NCI-H1105 treated with DMSO at 0.1 percent for 48 hours (cell line): ENCODE measurements at regions not wholly inside any gene's neighbourhood (a gene's known extent, or its start where the extent isn't known, plus 50 kb on each side); places are given as distances from the start of the nearest gene placed in this dataset.
"Not testable (repeated sequence)": the region's sequence is repeated elsewhere in the genome, so short reads cannot be mapped to it uniquely, and the experiment has no call there.

ENCODE experiments used
- DNase-seq: peaks from one replicate; lab custom pipeline; 2025; lab: John Stamatoyannopoulos, UW

DNA sequence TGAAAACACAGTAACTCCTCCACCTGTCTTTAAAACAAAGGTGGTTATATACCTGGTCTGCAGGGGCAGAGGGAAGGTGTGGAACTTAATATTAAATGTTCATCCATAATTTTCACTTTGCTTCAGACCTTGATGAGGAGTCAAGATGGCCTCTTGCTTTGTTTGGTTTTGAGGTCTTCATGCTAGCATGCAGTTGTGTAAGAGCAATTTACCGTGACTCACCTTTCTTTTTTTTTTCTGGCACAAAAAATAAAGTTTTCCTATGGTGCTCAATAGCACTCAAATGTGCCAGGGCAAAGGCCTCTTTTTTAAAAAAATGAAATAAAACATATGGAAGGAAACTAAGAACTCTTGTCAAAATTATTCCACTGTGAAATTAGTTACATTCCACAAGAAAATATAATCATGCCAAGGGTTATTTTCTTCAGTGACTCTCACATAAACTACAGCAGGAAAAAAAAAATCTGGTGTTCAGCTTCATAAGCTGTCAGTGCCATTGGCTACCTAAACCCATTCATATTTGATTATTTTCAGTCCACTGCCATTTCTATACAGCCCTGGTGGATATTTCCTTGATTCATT, 128.2 kb downstream of the SLC7A11 start:
- no peak for DNase-seq

DNA sequence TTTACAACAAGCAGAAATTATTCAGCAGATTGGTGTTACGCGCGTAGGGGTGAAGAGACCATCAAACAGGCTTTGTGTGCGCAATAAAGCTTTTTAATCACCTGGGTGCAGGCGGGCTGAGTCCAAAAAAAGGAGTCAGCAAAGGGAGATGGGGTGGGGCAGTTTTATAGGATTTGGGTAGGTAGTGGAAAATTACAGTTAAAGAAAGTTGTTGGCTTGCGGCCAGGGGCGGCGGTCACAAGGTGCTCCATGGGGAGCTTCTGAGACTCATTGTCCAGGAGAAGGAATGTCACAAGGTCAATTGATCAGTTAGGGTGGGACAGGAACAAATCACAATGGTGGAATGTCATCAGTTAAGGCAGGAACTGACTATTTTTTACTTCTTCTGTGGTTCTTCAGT, 129.3 kb downstream of the SLC7A11 start:
- not testable (repeated sequence) for DNase-seq

- DNase-seq, result no peak
Observed at GRCh38 chr4:138112389-138112788, 129.8 kb downstream of the SLC7A11 start.

GRCh38 chr4:138111462-138112000, 130.6 kb downstream of the SLC7A11 start:
- no peak for DNase-seq

GRCh38 chr4:138110815-138111214, 131.3 kb downstream of the SLC7A11 start:
- no peak for DNase-seq

- no peak for DNase-seq
Observed at GRCh38 chr4:138107023-138107422, 135.1 kb downstream of the SLC7A11 start.

- DNase-seq, result no peak
Observed at GRCh38 chr4:138105331-138105730, 136.8 kb downstream of the SLC7A11 start.

- DNase-seq, result no peak
Observed at GRCh38 chr4:138104284-138104680, 137.9 kb downstream of the SLC7A11 start.

DNA sequence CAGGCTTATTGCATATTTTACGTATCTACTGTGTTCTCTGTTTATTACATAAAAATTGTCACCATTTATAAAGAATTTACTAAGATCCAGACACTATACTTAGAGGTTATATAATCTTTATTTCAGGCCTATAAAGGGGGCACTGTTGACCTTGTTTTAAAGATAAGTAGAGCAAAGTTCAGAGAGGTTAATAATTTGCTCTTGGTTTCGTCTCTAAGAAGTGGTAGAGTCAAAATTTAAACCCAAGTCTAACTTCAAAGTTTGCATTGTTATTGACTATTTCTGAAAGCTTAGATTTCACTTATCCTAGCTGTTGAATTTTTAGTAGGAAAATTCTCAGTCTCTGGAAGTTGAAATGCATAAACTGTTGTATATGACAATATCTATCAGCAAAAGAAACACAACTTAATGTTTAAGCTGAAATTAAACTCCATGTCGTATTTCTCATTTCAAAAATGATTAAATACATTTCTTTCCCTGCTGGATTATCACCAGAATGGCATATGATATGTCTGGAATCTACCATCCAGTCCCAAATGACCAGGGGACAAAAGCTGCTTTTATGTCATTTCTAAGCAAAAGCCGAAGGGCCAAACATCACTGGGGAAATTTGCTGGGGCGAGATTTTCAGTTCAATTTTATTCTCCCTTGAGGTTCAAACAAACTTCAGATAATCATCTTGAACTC, 138.4 kb downstream of the SLC7A11 start:
- no peak for DNase-seq

GRCh38 chr4:138099385-138099784, 142.8 kb downstream of the SLC7A11 start:
- no peak for DNase-seq

- DNase-seq, result no peak
Observed at GRCh38 chr4:138097912-138098600, 144.1 kb downstream of the SLC7A11 start.

- no peak for DNase-seq
Observed at GRCh38 chr4:138096384-138097062, 145.6 kb downstream of the SLC7A11 start.

- no peak for DNase-seq
Observed at GRCh38 chr4:138095378-138095777, 146.8 kb downstream of the SLC7A11 start.

DNA sequence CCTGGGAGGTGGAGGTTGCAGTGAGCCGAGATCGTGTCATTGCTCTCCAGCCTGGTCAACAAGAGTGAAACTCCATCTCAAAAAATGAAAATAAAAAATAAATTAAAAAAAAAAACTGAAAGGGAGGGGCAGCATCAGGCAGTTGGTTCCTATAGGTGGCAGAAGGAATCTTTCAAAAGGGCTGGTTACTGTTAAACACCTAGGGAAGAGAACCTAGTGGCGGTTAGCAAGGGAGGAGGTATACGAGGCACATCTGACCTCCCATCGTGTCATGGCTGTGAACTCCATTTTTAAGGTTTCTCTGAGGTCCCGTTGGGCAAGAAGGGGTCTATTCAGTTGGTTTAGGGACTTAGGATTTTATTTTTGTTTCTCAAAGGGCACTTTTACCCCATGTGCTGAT, 150.1 kb downstream of the SLC7A11 start:
- DNase-seq, result no peak

- no peak for DNase-seq
Observed at GRCh38 chr4:138090918-138091676, 151.1 kb downstream of the SLC7A11 start.

DNA sequence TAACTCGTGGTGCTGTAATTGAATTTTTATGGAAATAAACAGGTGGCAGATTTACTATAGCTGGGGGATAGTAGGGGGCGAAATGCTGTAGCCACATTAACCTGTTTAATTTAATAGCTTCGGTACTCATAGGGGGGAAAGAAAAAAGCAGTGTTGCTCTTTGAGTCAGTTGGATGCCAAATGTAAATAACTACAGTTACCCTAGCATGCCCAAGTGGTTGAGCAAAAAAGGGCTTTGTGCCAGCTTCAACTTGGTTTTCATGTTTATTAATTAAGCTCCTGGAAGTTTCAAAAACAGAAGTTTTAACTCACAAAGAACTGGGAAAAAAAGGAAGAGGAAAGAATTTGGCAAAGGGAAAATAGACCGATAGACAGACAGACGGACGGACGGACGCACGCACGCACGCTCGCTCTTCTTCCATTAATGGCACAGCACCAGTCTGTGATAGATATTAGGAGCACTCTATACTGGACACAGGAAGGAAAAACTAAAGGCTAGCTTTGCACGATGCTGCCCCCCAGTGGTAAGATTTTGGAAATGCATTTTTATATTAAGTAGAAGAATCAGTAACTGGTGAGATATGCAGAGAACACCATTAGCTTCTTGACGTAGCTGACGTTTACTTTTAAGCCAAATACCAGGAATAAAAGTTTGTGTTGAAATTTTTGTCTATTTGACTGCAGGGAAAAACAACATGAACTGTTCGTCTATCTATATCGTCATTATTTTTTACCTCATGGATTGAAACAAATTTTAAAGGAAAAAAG, 151.8 kb downstream of the SLC7A11 start:
- DNase-seq, result peak; percentile 64

DNA sequence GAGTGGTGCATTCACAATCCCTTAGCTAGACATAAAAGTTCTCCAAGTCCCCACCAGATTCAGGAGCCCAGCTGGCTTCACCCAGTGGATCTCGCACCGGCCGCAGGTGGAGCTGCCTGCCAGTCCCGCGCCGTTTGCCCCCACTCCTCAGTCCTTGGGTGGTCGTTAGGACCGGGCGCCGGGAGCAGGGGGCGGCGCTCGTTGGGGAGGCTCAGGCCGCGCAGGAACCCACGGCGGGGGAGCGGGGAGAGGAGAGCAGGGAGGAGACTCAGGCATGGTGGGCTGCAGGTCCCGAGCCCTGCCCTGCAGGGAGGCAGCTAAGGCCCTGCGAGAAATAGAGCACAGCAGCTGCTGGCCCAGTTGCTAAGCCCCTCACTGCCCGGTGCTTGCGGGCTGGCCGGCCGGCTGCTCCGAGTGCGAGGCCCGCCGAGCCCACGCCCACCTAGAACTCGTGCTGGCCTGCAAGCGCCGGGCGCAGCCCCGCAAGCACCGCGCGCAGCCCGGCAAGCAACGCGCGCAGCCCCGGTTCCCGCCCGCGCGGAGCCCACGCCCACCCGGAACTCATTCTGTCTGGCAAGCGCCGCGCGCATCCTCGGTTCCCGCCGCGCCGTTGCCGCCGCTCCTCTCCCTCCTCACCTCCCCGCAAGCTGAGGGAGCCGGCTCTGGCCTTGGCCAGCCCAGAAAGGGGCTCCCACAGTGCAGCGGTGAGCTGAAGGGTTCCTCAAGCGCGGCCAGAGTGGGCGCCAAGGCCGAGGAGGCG, 153.5 kb downstream of the SLC7A11 start:
- DNase-seq, result no peak

GRCh38 chr4:138087066-138087719, 155.0 kb downstream of the SLC7A11 start:
- DNase-seq, result no peak

GRCh38 chr4:138086611-138087041, 155.5 kb downstream of the SLC7A11 start:
- DNase-seq, result no peak
